Peyer's patch (tissue), 4 donors: ENCODE measurements at regions not wholly inside any gene's neighbourhood (a gene's known extent, or its start where the extent isn't known, plus 50 kb on each side); places are given as distances from the start of the nearest gene placed in this dataset.

Experiments
- CTCF ChIP-seq, 6 experiments: fragments of 450-650 bp in 4 of 6; fragments of 200-600 bp in 2 of 6; sonication (generic) in 1 of 6; IDR thresholded peaks; one replicate each; pipeline ENCODE4 v1.5.1; 2017 to 2019; ENCODE audit warnings: antibody characterized with exemption in 6 of 6, mild to moderate bottlenecking in 3 of 6, moderate library complexity in 1 of 6
- POLR2A ChIP-seq, 2 donors: fragments of 450-650 bp; IDR thresholded peaks; one replicate each; pipeline ENCODE4 v1.5.1; 2017; ENCODE audit warnings: antibody characterized with exemption in 2 of 2, mild to moderate bottlenecking in 2 of 2, moderate library complexity in 2 of 2

DNA sequence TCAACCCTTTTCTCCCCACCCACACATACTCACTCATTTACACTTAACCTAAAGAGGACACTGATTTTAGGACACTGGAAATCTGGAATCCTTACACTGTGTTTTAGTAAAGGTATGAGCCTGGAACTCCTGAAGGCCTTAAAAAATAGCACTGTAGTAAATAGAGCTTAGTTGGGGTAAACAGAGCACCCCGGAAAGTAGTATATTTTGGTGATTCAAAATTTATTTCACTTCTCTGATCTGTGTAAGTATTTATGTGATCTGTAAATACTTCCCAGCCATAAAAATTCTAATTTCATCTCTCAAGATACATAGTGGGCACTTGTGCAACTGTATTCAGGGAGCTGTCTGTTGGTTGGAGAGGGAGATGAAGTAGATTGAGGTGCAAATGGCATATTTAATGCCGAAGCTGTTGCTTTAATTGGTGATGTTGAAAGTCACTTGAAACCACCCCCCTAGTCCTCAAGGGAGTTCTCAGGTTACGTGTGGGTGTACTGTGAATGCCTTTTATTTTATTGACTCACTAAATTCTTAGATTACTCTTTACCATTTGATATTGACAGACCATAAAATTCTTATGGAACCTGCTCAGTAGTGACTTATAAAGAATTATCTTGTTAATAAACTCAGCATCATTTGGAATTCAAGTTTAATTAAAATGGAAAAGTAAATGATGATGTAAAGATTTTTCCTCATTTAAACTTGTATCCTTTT is 154.9 kb downstream of the SOX4 start:
- no peak for TF ChIP-seq CTCF (IDR thresholded peaks at IDR 0.05)
- TF ChIP-seq POLR2A (IDR thresholded peaks at IDR 0.05): no peak
